ENCODE measurements at regions not wholly inside any gene's neighbourhood (a gene's known extent, or its start where the extent isn't known, plus 50 kb on each side); places are given as distances from the start of the nearest gene placed in this dataset.

- TF ChIP-seq CTCF (IDR thresholded peaks at IDR 0.05; ENCODE audit: poor library complexity) (no peak), EZH2 (IDR thresholded peaks at IDR 0.05; ENCODE audit: borderline replicate concordance) (no peak)
Measured at GRCh38 chr21:27647401-27647800, 680.5 kb upstream of the ADAMTS5 start.
